ENCODE measurements at regions not wholly inside any gene's neighbourhood (a gene's known extent, or its start where the extent isn't known, plus 50 kb on each side); places are given as distances from the start of the nearest gene placed in this dataset.
A peak's percentile ranks its signal among the peaks of the same experiment; 100 is the strongest.

- peak; percentile 73 for DNase-seq
Measured at GRCh38 chrX:39653691-39654090, 444.1 kb downstream of the BCOR start.

DNA sequence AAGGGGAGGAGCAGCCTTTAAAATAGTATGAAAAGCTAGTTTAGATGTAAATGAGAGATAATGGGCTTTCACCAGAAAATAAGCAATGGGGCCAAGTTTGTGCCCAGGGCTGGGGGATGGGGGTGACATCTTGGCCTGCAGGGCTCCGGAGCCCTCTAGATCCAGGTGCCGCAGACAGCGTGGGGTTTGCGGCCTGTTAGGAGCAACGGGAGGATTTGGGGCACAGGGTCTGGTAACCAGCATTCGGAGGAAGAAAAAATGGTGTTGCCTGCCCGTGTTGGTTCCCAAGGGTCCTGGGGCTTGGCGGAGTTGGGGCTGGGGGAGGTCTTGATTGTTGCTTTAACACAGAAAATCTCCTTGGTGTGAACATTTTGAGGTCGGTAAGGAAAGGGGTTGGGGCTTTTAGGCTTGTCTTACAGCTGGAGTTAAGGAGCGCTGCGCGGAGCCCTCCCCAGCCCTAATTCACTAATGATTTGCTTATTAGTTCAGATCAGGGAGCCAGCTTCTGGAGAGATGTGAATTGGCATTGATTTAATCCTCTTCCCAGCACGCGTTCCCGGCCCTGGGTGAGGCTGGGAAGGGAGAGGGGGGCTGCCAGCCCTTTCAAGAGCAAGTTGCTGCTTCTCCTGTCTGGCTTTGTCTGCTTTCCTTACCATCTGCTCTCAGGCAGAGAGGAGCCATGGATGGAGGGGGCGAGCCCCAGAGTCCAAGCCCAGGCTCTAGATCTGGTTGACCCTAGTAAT is 443.4 kb downstream of the BCOR start:
- DNase-seq: peak; percentile 96

DNA sequence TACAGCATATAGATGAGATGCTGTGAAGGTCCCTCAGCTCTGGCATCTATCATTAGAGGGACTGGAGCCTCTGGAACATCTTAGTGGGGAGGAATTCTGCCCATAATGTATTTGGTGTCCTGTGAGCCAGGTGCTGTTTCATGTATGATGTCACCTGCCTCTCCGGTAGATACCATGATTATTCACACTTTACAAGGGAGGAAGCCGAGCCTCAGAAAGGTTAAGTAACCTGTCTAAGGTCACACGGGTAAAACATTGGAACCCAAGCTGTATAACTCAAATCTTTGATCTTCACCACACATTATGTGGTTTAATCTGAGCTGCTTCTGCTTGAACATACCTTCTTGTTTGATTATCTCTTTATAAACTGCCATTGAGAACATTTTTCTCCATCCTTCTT is 442.8 kb downstream of the BCOR start:
- DNase-seq: no peak

DNA sequence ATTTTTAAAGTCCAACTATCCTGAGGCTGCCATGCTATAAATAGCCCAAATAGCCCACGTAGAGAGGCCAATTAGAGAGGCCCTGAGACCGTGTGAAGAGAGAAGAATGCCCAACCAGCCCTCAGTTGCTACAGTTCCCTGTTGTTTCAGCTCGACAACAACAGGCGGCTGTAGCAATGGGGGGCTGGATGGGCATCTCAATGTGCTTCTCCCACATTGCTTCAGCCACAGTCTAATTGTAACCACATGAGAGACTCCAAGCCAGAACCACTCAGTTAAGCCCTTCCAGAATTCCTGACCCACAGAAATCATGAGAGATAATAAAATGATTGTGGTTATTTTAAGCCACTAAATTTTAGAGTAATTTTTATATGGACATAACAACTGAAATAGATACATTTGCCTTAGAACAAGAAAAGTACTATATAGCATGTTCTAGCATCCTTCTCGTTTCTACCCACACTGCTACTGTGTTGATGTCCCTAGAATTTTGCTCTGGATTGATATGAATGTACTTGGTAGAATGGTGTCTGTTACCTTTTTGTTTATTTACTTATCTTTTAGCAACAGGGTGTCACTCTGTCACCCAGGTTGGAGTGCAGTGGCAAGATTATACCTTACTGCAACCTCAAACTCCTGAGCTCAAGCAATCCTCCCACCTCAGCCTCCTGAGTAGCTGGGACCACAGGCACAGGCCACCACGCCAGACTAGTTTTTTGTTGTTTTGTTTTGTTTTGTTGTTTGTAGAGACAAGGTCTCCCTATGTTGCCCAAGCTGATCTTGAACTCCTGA is 436.4 kb downstream of the BCOR start:
- no peak for DNase-seq

GRCh38 chrX:39665830-39666518 is 431.8 kb downstream of the BCOR start:
- DNase-seq: no peak

DNA sequence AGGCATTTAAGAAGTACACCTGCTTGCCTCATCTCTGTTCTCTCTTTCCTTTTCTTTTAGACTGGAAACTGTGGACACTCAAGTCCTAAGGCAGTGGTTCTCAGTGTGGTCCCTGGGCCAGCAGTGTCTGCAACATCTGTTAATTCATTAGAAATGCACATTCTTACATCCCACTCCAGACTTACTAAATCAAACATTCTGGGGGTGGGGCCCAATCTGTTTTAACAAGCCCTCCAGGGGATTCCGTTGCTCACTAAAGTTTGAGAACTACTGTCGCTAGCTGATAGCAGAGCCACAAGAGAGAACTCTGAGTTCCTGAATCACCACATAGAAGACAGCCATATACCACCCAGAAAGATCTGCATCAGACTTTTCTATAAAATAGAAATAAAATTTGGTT is 430.6 kb downstream of the BCOR start:
- DNase-seq: no peak

- no peak for DNase-seq
Measured at GRCh38 chrX:39667736-39668482, 429.8 kb downstream of the BCOR start.

GRCh38 chrX:39669668-39670067 is 428.1 kb downstream of the BCOR start:
- no peak for DNase-seq

DNA sequence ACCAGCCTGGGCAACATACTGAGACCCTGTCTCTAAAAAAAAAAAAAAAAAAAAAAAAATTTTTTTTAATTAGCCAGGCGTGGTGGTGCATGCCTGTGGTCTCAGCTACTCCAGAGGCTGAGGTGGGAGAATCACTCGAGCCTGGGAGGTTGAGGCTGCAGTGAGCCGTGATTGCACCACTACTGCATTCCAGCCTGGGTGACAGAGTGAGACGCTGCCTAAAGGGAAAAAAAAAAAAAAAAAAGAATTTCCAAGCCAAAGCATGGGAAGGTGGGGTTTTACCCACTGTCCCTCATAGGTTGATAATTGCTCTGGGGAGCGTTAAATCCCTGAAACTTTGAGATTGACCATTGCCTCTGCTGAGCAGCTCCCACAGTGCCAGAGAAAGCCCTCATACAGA is 427.5 kb downstream of the BCOR start:
- DNase-seq: no peak

DNA sequence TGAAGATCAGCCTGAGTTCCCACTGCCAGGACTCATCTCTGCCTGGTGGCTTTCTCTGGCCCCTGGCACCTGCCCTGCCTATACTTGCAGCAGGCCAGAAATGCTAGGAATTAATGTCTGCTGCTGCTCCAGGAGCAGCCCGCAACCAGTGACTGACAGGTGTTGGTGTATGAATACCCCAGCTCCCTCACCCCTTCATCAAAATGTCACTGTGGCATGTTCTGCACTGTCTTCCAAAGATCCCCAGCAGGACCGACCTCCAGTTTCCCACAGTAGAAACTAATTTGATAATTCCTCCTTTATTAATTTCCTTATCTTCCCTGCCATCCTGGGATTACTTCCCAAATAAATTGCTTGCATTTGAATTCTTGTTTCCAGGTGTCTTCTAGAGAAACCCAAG is 425.4 kb downstream of the BCOR start:
- no peak for DNase-seq

DNA sequence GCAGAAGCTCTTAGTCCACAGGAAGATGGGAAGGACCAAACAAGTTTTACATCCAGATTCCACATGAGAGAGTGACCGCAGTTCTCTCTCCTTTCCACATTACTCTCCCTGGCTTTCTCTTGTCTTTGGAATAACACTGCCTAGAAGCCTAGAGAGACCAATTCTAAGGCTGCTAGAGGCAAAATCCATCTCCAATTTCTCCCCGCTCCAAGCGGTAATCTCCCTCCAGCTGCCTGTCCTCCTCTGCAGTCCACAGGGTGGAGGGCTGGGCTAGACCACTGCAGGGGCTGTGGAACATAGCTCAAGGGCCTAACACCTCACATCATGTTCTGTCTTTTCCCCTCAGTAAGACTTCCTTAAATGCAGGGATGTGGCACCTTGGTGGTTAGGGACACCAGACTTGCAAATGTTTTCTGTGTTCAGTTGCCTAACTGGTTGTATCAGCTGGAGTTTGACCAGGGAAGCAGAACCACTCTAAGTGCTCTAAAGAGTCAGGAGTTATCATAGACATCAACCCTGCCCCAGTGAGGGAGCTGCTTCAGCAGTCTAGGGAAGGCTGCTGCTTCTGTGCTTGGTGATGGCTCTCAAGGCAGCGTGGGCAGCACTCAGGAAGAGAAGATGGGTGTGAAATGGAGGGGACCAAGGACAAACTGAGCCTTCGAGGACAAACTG is 423.1 kb downstream of the BCOR start:
- no peak for DNase-seq

- DNase-seq: no peak
Measured at GRCh38 chrX:39675162-39675553, 422.6 kb downstream of the BCOR start.

GRCh38 chrX:39675619-39676018 is 422.1 kb downstream of the BCOR start:
- DNase-seq: no peak

- DNase-seq: no peak
Measured at GRCh38 chrX:39676434-39676833, 421.3 kb downstream of the BCOR start.

DNA sequence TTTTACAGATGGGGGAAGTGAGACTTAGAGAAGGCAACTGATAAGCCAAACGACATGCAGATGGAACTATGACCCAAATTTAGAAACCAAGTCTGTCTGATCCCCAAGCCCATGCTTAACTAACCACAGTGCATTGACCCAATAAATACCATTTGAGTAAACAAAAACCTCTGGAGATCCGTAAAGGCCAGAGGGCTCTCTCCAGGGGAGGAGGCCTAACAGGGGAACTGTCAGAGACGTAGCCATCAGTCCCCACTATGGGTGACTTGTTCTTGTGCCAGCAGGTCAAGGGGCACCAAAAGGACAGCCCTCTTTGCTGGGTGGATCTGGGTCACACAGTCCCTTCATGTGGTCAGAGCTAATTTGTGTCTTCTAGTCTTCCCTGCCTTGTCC is 420.2 kb downstream of the BCOR start:
- DNase-seq: no peak

GRCh38 chrX:39677978-39678791 is 419.6 kb downstream of the BCOR start:
- no peak for DNase-seq

- DNase-seq: peak; percentile 33
Measured at GRCh38 chrX:39678914-39679313, 418.8 kb downstream of the BCOR start.

DNA sequence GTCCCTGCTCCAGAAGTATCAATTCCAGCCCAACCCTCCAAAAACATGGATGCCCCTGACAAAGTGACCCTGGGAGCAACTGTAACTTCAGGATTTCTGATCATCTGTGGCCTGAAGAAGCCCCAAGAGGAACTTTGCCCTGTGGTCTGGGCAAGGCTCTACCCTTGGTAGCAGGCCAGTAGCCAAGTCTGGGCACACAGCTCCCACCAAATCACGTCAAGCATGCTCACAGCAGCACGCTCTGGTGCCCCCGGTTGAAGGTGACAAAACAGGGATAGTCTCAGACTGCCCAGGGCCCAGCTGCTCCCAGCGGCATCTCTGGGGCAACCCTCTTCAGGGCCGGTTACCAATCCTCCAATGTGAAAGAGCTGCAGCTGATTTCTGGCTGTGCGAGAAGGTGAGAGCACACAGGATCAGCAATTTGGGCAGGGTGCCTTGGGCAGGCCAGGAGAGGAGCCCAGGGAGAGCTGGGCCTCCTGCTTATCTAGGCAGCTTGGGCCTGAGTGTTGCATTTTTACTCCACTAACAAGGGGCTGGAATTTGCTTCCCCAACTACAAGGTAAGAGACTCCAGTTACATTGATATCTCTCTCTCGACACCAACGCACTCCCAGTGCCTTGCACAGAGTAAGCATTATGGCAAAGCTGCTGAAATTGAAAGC is 418.1 kb downstream of the BCOR start:
- DNase-seq: no peak

GRCh38 chrX:39681885-39682284 is 415.9 kb downstream of the BCOR start:
- no peak for DNase-seq

- peak; percentile 25 for DNase-seq
Measured at GRCh38 chrX:39682778-39683177, 415.0 kb downstream of the BCOR start.

- DNase-seq: no peak
Measured at GRCh38 chrX:39688219-39688575, 409.6 kb downstream of the BCOR start.

Measured in NCI-H82 (cell line).